Muscle layer of colon (tissue), 2 donors: ENCODE measurements at regions not wholly inside any gene's neighbourhood (a gene's known extent, or its start where the extent isn't known, plus 50 kb on each side); places are given as distances from the start of the nearest gene placed in this dataset.

Experiments
- H3K27ac ChIP-seq: one replicate; pipeline ENCODE4 v1.7.0; 2013; ENCODE audit warnings: low read depth, mild to moderate bottlenecking, low read length, moderate library complexity
- H3K27me3 ChIP-seq, 2 donors: one replicate each; pipeline ENCODE4 v1.7.0; 2013; ENCODE audit warnings: low read length in 2 of 2, mild to moderate bottlenecking in 2 of 2; ENCODE audit not compliant: insufficient read depth in 2 of 2, control insufficient read depth in 1 of 2
- H3K36me3 ChIP-seq: one replicate; pipeline ENCODE4 v1.7.0; 2013; ENCODE audit warnings: mild to moderate bottlenecking, low read length; ENCODE audit not compliant: insufficient read depth
- H3K4me1 ChIP-seq: one replicate; pipeline ENCODE4 v1.7.0; 2013; ENCODE audit warnings: mild to moderate bottlenecking, low read length; ENCODE audit not compliant: insufficient read depth
- H3K4me3 ChIP-seq, 2 donors: one replicate each; pipeline ENCODE4 v1.7.0; 2013; ENCODE audit warnings: low read length in 2 of 2, low read depth in 1 of 2, mild to moderate bottlenecking in 1 of 2, moderate library complexity in 1 of 2
- H3K9ac ChIP-seq: one replicate; pipeline ENCODE4 v1.7.0; 2013; ENCODE audit warnings: low read length
- H3K9me3 ChIP-seq: one replicate; pipeline ENCODE4 v1.7.0; 2013; ENCODE audit warnings: mild to moderate bottlenecking, low read length
- donor health status: abdominal sarcoma.
- donor health status: Adenocarcinoma of cecum.

DNA sequence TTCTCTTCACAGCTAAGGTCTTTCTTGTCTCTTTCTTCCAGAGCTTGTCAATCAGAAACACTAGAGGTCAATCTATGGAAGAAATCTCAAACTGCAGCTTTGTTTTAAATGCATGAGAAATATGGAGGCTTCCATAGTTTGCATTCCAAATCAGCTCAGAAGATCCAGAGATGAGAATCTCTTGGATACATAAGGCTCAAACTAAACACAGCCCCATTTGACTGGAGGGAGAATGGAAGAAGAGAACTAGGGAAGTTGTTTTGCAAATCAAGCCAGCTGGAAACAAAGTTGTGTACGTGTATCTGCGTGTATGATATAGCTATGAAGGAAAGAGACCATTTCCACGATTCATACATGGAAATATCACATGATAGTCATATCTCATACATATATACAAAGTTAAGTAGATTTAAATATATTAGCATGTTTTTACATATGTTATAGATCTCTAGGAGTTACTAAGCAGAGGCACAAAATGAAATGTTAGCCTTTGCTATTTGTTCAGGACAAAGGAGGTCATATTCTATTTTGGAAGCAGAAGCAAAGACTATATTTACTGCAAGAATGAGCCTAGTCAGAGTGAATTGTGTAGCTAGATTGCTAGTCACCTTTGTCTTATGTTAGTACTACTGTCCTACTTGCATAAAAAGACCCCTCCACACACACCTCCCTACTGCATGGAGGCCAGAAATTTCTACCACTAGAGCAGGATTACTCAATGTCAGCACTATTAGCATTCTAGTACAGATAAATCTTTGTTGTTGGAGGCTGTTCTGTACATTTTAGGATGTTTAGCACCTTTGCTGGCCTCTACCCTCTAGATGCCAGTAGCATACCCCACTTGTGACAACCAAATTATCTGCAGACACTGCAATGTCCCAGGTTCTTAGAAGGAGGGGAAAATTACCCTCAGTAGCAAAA lies 303.5 kb upstream of the CHAC2 start:
- no peak overlapping the region for H3K4me3 ChIP-seq
- H3K36me3 ChIP-seq = no peaks in the 10 kb centered on the region
- H3K9me3 ChIP-seq = no peaks in the 10 kb centered on the region
- H3K9ac ChIP-seq = no peak overlapping the region
- H3K27ac ChIP-seq = no peak overlapping the region
- H3K4me1 ChIP-seq = no peaks in the 10 kb centered on the region
- no peaks in the 10 kb centered on the region for H3K27me3 ChIP-seq

DNA sequence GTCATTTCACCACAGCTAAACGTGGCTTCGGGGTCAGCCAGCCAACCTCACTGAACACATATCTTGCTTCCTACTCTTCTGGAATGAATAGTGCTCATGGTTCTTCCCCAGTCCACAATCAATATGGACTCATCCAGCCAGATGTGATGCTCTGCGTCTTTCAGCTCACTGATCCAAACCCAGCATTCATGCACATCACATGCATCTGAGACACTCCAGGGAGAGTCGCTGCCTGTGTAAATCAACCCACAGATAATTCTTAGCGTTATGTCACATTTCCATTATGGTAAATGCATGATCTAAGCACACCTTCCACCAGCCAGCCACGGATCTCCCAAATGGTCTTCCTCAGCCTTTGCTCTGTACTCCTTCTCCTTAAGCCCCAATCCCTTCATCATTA lies 306.7 kb upstream of the CHAC2 start:
- Histone ChIP-seq H3K4me1 (no peaks in the 10 kb centered on the region), H3K9ac (no peak overlapping the region), H3K4me3 (no peak overlapping the region), H3K27ac (no peak overlapping the region), H3K36me3 (no peaks in the 10 kb centered on the region), H3K27me3 (no peaks in the 10 kb centered on the region), H3K9me3 (no peaks in the 10 kb centered on the region)

DNA sequence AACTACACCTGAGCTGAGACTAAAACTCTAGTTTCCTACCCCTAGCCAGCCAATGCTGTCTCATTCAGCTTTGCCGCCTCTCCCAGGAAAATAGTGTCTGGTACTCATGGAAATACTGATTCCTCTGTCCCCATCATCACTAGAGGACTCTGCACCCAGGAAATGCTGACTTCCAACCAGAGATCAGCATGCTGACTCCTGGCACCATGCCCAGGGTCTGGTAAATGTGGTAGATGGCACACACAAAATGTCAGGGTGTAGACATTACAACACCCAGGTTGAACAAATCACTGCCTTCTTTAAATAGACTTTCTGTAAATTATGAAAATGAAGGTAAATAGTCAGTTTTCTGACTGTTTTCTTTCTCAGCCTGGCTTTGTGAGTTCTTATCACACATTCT lies 307.3 kb upstream of the CHAC2 start:
- Histone ChIP-seq H3K4me1 (no peaks in the 10 kb centered on the region), H3K27me3 (no peaks in the 10 kb centered on the region), H3K9ac (no peak overlapping the region), H3K27ac (no peak overlapping the region), H3K36me3 (no peaks in the 10 kb centered on the region), H3K9me3 (no peaks in the 10 kb centered on the region), H3K4me3 (no peak overlapping the region)

- Histone ChIP-seq H3K27ac (no peak overlapping the region), H3K27me3 (no peaks in the 10 kb centered on the region), H3K36me3 (no peaks in the 10 kb centered on the region), H3K4me1 (peaks cover 8% of the 10 kb centered on the region), H3K9ac (no peak overlapping the region), H3K9me3 (no peaks in the 10 kb centered on the region), H3K4me3 (no peak overlapping the region)
These were observed 312.5 kb upstream of the CHAC2 start for GRCh38 chr2:53455094-53455493.

- Histone ChIP-seq H3K4me3 (no peak overlapping the region), H3K9me3 (no peaks in the 10 kb centered on the region), H3K27me3 (no peaks in the 10 kb centered on the region), H3K4me1 (peaks cover 8% of the 10 kb centered on the region), H3K9ac (no peak overlapping the region), H3K36me3 (no peaks in the 10 kb centered on the region), H3K27ac (no peak overlapping the region)
These were observed 314.5 kb upstream of the CHAC2 start for GRCh38 chr2:53452957-53453748.

GRCh38 chr2:53452400-53452799 lies 315.2 kb upstream of the CHAC2 start:
- Histone ChIP-seq H3K4me3 (no peak overlapping the region), H3K9me3 (no peaks in the 10 kb centered on the region), H3K4me1 (peaks cover 8% of the 10 kb centered on the region), H3K36me3 (no peaks in the 10 kb centered on the region), H3K27me3 (no peaks in the 10 kb centered on the region), H3K27ac (no peak overlapping the region), H3K9ac (no peak overlapping the region)

- Histone ChIP-seq H3K9me3 (no peaks in the 10 kb centered on the region), H3K36me3 (no peaks in the 10 kb centered on the region), H3K4me1 (peaks cover 8% of the 10 kb centered on the region), H3K9ac (no peak overlapping the region), H3K27me3 (no peaks in the 10 kb centered on the region), H3K4me3 (no peak overlapping the region), H3K27ac (no peak overlapping the region)
These were observed 316.7 kb upstream of the CHAC2 start for GRCh38 chr2:53450923-53451322.

- H3K27ac ChIP-seq = no peak overlapping the region
- H3K9ac ChIP-seq = no peak overlapping the region
- peaks cover 8% of the 10 kb centered on the region for H3K4me1 ChIP-seq
- no peaks in the 10 kb centered on the region for H3K9me3 ChIP-seq
- no peaks in the 10 kb centered on the region for H3K27me3 ChIP-seq
- no peaks in the 10 kb centered on the region for H3K36me3 ChIP-seq
- H3K4me3 ChIP-seq = no peak overlapping the region
These were observed 319.0 kb upstream of the CHAC2 start for GRCh38 chr2:53448591-53448990.

- H3K9ac ChIP-seq = no peak overlapping the region
- no peak overlapping the region for H3K4me3 ChIP-seq
- no peaks in the 10 kb centered on the region for H3K9me3 ChIP-seq
- H3K4me1 ChIP-seq = peaks cover 4% of the 10 kb centered on the region
- no peaks in the 10 kb centered on the region for H3K27me3 ChIP-seq
- H3K27ac ChIP-seq = no peak overlapping the region
- H3K36me3 ChIP-seq = no peaks in the 10 kb centered on the region
These were observed 319.5 kb upstream of the CHAC2 start for GRCh38 chr2:53448086-53448485.

DNA sequence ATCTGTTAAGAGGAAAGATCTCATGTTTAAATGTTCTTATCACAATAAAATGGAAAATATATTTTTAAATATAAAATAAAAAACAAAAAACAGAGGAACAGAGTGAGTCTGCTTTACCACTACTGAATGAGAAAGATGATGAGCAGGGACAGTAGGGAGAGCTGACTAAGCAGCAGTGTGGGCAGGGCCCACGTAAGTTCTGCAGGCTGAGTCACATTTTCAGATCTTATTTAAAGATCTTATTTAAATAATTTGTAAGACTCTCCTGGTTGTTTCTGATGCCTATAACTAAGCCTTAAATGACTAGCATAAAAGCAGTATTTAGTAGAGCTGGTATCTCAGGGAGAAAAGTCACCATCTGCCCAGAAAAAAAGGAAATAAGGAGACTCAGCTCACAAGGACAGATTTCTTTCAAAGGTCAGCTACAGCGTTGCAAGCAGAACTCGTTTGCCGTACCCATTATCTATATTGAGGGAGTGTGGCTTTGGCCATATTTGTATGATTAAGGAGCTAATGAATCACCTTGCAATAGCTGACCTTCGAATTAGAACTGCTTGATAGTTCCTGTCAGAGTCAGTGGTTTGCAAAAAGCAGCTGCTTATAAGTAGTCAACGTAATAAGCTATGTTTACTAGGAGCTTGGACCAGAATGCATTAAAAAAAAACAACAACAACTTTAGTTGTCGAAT lies 322.1 kb upstream of the CHAC2 start:
- H3K9ac ChIP-seq = no peak overlapping the region
- no peaks in the 10 kb centered on the region for H3K4me1 ChIP-seq
- no peaks in the 10 kb centered on the region for H3K36me3 ChIP-seq
- no peak overlapping the region for H3K4me3 ChIP-seq
- H3K9me3 ChIP-seq = no peaks in the 10 kb centered on the region
- H3K27me3 ChIP-seq = no peaks in the 10 kb centered on the region
- H3K27ac ChIP-seq = no peak overlapping the region

DNA sequence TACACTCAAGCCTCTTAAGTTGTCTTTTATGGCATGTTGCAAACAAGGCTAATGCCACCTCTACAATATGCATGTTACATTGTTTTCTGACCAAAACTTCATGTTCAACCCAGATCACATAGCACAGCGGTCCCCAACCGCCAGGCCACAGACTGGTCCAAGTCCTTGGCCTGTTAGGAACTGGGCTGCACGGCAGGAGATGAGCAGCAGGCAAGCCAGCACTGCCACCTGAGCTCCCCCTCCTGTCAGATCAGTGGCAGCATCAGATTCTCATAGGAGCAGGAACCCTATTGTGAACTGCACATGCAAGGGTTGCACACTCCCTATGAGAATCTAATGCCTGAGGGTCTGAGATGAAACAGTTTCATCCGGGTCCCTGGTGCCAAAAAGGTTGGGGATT lies 324.8 kb upstream of the CHAC2 start:
- Histone ChIP-seq H3K36me3 (no peaks in the 10 kb centered on the region), H3K4me3 (no peak overlapping the region), H3K27me3 (no peaks in the 10 kb centered on the region), H3K9ac (no peak overlapping the region), H3K27ac (no peak overlapping the region), H3K9me3 (no peaks in the 10 kb centered on the region), H3K4me1 (no peaks in the 10 kb centered on the region)
